ENCODE measurements at regions not wholly inside any gene's neighbourhood (a gene's known extent, or its start where the extent isn't known, plus 50 kb on each side); places are given as distances from the start of the nearest gene placed in this dataset.
"Not testable (repeated sequence)": the region's sequence is repeated elsewhere in the genome, so short reads cannot be mapped to it uniquely, and the experiment has no call there.

- peaks cover 4% of the 10 kb centered on the region for H3K27me3 Mint-ChIP-seq
- H3K36me3 Mint-ChIP-seq = no peaks in the 10 kb centered on the region
- peaks cover 0 to 3% (median 0%) of the 10 kb centered on the region in 3 donors for H3K4me1 Mint-ChIP-seq
- no peaks in the 10 kb centered on the region for H3K9me3 Mint-ChIP-seq
- H3K27ac Mint-ChIP-seq = peak overlapping the region in 1 of 3 donors; percentile 33
- H3K4me3 Mint-ChIP-seq = no peak overlapping the region
These were observed 589.5 kb upstream of the LCORL start for GRCh38 chr4:18611026-18611425.

DNA sequence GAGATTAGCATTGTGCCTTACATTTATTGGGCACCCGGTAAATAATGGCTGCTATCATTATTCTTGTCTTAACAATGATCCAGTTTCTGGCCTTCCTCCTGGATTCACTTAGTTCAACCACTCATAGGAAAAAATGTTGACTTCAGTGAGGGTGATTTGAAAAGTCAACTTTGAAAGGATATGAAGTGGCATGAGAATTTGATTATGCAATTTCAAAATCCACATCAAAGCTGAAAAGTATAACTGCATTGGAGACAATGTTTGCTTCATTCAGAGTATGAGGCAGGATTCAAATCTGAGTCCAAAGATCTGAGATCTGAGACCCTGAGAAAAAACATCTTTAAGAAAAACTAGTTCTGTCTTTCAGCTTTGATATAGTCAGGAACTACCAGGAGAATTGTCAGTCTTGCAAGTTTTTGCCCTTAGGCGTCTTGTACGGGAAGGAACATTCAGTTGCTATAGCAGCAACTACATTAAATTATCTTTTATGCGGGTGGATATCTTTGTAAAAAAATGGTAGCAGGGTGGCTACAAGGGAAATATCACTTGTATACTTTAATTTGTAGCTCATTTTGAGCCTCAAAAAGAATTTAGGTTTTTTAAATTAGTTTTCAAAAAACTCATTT, 587.5 kb upstream of the LCORL start:
- H3K27me3 Mint-ChIP-seq = peaks cover 4% of the 10 kb centered on the region
- H3K36me3 Mint-ChIP-seq = no peaks in the 10 kb centered on the region
- no peaks in the 10 kb centered on the region for H3K9me3 Mint-ChIP-seq
- peaks cover 0 to 3% (median 0%) of the 10 kb centered on the region in 3 donors for H3K4me1 Mint-ChIP-seq
- H3K27ac Mint-ChIP-seq = no peak overlapping the region
- no peak overlapping the region for H3K4me3 Mint-ChIP-seq

- not testable (repeated sequence) for H3K4me1 Mint-ChIP-seq, H3K27me3 Mint-ChIP-seq, H3K27ac Mint-ChIP-seq, H3K36me3 Mint-ChIP-seq, H3K9me3 Mint-ChIP-seq, H3K4me3 Mint-ChIP-seq
These were observed 581.1 kb upstream of the LCORL start for GRCh38 chr4:18602610-18603009.

GRCh38 chr4:18593297-18594002, 571.9 kb upstream of the LCORL start:
- Mint-ChIP-seq H3K4me1 (peaks cover 0 to 3% (median 1%) of the 10 kb centered on the region in 3 donors), H3K36me3 (no peaks in the 10 kb centered on the region), H3K4me3 (no peak overlapping the region)

DNA sequence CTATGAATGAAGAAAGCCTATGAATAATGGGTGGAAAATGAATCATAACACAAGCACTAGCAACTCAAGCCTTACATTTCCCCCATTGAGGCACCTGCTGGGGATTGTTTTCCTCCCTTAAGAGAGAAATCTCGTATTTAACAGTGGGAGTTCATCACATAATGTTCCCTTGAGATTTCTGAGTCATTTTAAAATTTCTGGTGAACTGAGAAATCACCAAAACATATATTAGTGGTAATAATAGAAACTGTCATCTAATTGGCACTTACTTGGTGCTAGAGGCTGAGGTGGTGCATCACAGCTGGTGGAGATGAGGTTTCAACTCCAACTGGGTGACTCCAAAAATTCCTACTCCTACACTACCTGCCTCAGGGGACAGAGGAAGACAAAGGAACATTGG, 561.3 kb upstream of the LCORL start:
- Mint-ChIP-seq H3K27me3 (peaks cover 5% of the 10 kb centered on the region), H3K4me1 (no peaks in the 10 kb centered on the region), H3K27ac (no peak overlapping the region), H3K4me3 (no peak overlapping the region), H3K36me3 (peaks cover 2% of the 10 kb centered on the region), H3K9me3 (no peaks in the 10 kb centered on the region)

More at GRCh38 chr4:18593297-18594002, 571.9 kb upstream of the LCORL start:
- no peaks in the 10 kb centered on the region for H3K9me3 Mint-ChIP-seq
- H3K27me3 Mint-ChIP-seq = peaks cover 3% of the 10 kb centered on the region
- no peak overlapping the region for H3K27ac Mint-ChIP-seq

- H3K36me3 Mint-ChIP-seq = peaks cover 2% of the 10 kb centered on the region
- no peaks in the 10 kb centered on the region for H3K9me3 Mint-ChIP-seq
- H3K27me3 Mint-ChIP-seq = peaks cover 4% of the 10 kb centered on the region
- no peak overlapping the region for H3K27ac Mint-ChIP-seq
- H3K4me3 Mint-ChIP-seq = no peak overlapping the region
- H3K4me1 Mint-ChIP-seq = no peaks in the 10 kb centered on the region
These were observed 556.8 kb upstream of the LCORL start for GRCh38 chr4:18578307-18578706.

- no peak overlapping the region for H3K27ac Mint-ChIP-seq
- no peaks in the 10 kb centered on the region for H3K4me1 Mint-ChIP-seq
- H3K4me3 Mint-ChIP-seq = peak overlapping the region in 1 of 4 donors; percentile 59
- no peaks in the 10 kb centered on the region for H3K9me3 Mint-ChIP-seq
- no peaks in the 10 kb centered on the region for H3K27me3 Mint-ChIP-seq
- no peaks in the 10 kb centered on the region for H3K36me3 Mint-ChIP-seq
These were observed 550.9 kb upstream of the LCORL start for GRCh38 chr4:18572481-18572880.

DNA sequence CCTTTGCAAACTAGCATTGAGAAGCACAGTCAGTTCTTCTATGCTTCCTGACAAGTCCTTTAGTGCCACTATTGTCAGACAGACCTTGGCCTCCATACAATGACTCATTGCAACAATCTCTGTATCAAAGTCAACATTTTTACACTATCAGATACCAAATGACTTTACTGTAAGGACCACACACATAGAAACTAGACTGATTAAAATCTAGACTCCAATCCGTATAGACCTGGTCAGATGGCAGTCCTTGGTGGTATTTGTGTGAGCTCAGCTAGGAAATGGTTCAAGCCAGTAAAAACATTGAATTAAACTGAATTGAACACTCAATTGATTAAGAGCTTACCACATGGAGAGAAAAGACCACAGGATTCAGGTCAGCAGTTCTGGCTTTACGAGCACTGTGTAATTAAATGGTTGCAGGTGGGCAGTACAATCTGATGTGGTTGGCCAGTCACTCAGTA, 549.8 kb upstream of the LCORL start:
- Mint-ChIP-seq H3K4me1 (no peaks in the 10 kb centered on the region), H3K9me3 (no peaks in the 10 kb centered on the region), H3K27ac (no peak overlapping the region), H3K27me3 (no peaks in the 10 kb centered on the region), H3K36me3 (no peaks in the 10 kb centered on the region), H3K4me3 (no peak overlapping the region)

GRCh38 chr4:18570370-18570769, 548.8 kb upstream of the LCORL start:
- no peak overlapping the region for H3K27ac Mint-ChIP-seq
- no peaks in the 10 kb centered on the region for H3K36me3 Mint-ChIP-seq
- no peaks in the 10 kb centered on the region for H3K27me3 Mint-ChIP-seq
- no peaks in the 10 kb centered on the region for H3K4me1 Mint-ChIP-seq
- no peaks in the 10 kb centered on the region for H3K9me3 Mint-ChIP-seq
- no peak overlapping the region for H3K4me3 Mint-ChIP-seq

GRCh38 chr4:18568600-18568999, 547.0 kb upstream of the LCORL start:
- Mint-ChIP-seq H3K27me3 (no peaks in the 10 kb centered on the region), H3K27ac (no peak overlapping the region), H3K4me3 (no peak overlapping the region), H3K9me3 (peaks cover 0 to 4% (median 1%) of the 10 kb centered on the region in 3 donors), H3K4me1 (no peaks in the 10 kb centered on the region), H3K36me3 (no peaks in the 10 kb centered on the region)

DNA sequence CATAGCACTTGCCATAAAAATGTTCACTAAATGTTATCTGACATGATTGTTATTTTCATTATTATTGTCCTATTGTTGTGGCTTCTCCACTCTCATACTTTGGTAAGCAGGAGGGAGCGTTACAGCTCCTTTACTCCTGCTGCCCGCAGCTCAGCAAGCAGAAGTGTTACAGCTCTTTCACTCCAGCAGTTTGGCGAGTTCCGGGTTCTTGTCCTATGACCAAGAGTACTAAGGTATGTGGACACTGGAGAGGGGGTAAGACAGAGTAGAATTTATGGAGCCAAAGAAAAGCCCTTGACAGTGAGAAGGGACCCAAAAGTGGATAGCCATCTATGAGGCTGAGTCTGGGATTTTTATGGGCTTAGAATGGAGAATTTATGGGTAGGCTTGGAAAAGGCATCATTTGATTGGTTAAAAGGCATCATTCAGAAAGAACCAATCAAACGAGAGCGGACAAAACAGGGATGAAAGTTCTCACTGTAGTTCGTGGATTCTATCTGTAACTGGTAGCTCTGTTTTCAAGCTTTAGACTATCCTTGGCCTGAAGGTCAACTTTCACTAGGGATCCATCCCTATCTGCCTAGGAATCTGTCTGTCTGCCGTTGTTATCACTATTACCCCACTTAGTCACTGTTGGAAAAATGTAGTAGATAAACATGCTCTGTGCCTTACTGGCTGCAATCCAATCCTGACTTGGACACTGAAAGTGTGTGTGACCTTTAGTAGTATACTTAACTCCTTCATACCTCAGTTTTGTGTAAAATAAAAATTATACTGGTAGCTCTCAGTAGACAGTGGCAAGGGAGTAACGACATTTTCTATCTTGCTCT, 545.6 kb upstream of the LCORL start:
- no peak overlapping the region for H3K4me3 Mint-ChIP-seq
- H3K36me3 Mint-ChIP-seq = no peaks in the 10 kb centered on the region
- peaks cover 1 to 4% (median 1%) of the 10 kb centered on the region in 3 donors for H3K9me3 Mint-ChIP-seq
- no peaks in the 10 kb centered on the region for H3K4me1 Mint-ChIP-seq
- no peak overlapping the region for H3K27ac Mint-ChIP-seq
- no peaks in the 10 kb centered on the region for H3K27me3 Mint-ChIP-seq

DNA sequence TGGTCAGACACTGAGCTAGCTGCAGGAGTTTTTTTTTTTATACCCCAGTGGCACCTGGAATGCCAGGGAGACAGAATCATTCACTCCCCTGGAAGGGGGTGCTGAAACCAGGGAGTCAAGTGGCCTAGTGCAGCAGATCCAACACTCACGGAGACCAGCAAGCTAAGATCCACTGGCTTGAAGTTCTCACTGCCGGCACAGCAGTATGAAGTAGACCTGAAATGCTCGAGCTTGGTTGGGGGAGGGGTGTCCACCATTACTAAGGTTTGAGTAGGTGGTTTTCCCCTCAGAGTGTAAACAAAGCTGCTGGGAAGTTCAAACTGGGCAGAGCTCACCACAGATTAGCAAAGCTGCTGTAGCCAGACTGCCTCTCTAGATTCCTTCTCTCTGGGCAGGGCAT, 537.9 kb upstream of the LCORL start:
- no peak overlapping the region for H3K27ac Mint-ChIP-seq
- H3K4me3 Mint-ChIP-seq = no peak overlapping the region
- H3K27me3 Mint-ChIP-seq = no peaks in the 10 kb centered on the region
- H3K36me3 Mint-ChIP-seq = peaks cover 3% of the 10 kb centered on the region
- H3K9me3 Mint-ChIP-seq = peaks cover 0 to 5% (median under 1%) of the 10 kb centered on the region in 3 donors
- no peaks in the 10 kb centered on the region for H3K4me1 Mint-ChIP-seq

- Mint-ChIP-seq H3K27me3 (no peaks in the 10 kb centered on the region), H3K4me3 (no peak overlapping the region), H3K27ac (no peak overlapping the region), H3K4me1 (no peaks in the 10 kb centered on the region), H3K36me3 (no peaks in the 10 kb centered on the region), H3K9me3 (no peaks in the 10 kb centered on the region)
These were observed 534.8 kb upstream of the LCORL start for GRCh38 chr4:18556402-18556801.

GRCh38 chr4:18540349-18540748, 518.8 kb upstream of the LCORL start:
- H3K27me3 Mint-ChIP-seq = no peaks in the 10 kb centered on the region
- no peaks in the 10 kb centered on the region for H3K9me3 Mint-ChIP-seq
- no peak overlapping the region for H3K27ac Mint-ChIP-seq
- H3K36me3 Mint-ChIP-seq = no peaks in the 10 kb centered on the region
- no peak overlapping the region for H3K4me3 Mint-ChIP-seq
- H3K4me1 Mint-ChIP-seq = no peaks in the 10 kb centered on the region

DNA sequence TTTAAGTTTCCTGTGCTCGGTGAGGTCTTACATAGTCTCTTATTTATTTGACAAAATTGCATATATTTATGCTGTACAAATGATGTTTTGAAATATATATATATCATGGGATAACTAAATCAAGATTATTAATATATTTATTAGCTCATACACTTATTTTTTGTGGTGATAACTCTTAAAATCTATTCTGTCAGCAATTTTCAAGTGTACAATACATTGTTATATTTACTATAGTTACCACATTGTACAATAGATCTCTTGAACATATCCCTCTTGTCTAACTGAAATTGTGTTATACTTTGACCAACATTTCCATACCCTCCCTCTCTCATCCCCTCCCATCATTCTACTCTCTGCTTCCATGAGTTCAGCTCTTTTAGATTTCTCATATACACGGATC, 516.6 kb upstream of the LCORL start:
- Mint-ChIP-seq H3K9me3 (no peaks in the 10 kb centered on the region), H3K27ac (no peak overlapping the region), H3K4me3 (no peak overlapping the region), H3K36me3 (no peaks in the 10 kb centered on the region), H3K4me1 (no peaks in the 10 kb centered on the region), H3K27me3 (no peaks in the 10 kb centered on the region)

All from IgD-negative memory B cell (primary cell).